SU-DHL-6 (cell line): ENCODE measurements at regions not wholly inside any gene's neighbourhood (a gene's known extent, or its start where the extent isn't known, plus 50 kb on each side); places are given as distances from the start of the nearest gene placed in this dataset.
"Not testable (repeated sequence)": the region's sequence is repeated elsewhere in the genome, so short reads cannot be mapped to it uniquely, and the experiment has no call there.

ENCODE experiments used
- H2AFZ ChIP-seq: fragments of 200-600 bp; sonication (generic); 2 replicates; pipeline ENCODE4 v1.6.1; 2014; ENCODE audit warnings: low read depth, mild to moderate bottlenecking, moderate library complexity, mixed read lengths, antibody characterized with exemption, low read length; ENCODE audit not compliant: severe bottlenecking
- H3F3A ChIP-seq: fragments of 200-600 bp; shearing (Covaris generic); 2 replicates; pipeline ENCODE4 v1.6.0; 2016; ENCODE audit warnings: antibody characterized with exemption, mild to moderate bottlenecking; ENCODE audit not compliant: insufficient read depth
- H3K27ac ChIP-seq: fragments of 200-600 bp; sonication (generic); 2 replicates; pipeline ENCODE4 v1.5.1; 2016; ENCODE audit warnings: low read depth, mild to moderate bottlenecking, low read length, moderate library complexity, mixed read lengths
- H3K27me3 ChIP-seq: fragments of 200-600 bp; sonication (generic), shearing (Covaris generic); 2 replicates; pipeline ENCODE4 v1.6.0; 2014; ENCODE audit warnings: mild to moderate bottlenecking, low read length
- H3K36me3 ChIP-seq: fragments of 200-600 bp; sonication (generic); 2 replicates; pipeline ENCODE4 v1.6.1; 2014; ENCODE audit warnings: mild to moderate bottlenecking, low read length, mixed read lengths
- H3K4me2 ChIP-seq: fragments of 300-600, 200-600 bp; shearing (Covaris generic), sonication (generic); 2 replicates; pipeline ENCODE4 v1.6.0; 2014; ENCODE audit warnings: low read length, low read depth, mild to moderate bottlenecking; ENCODE audit not compliant: poor library complexity, severe bottlenecking
- H3K4me3 ChIP-seq: fragments of 200-600 bp; sonication (generic); 2 replicates; pipeline ENCODE4 v1.5.1; 2014; ENCODE audit warnings: antibody characterized with exemption, low read length, mild to moderate bottlenecking, mixed read lengths; ENCODE audit not compliant: insufficient read depth, poor library complexity, severe bottlenecking
- H3K79me2 ChIP-seq: fragments of 200-600 bp; sonication (generic); 2 replicates; pipeline ENCODE4 v1.6.1; 2014; ENCODE audit warnings: mild to moderate bottlenecking, low read length, moderate library complexity; ENCODE audit not compliant: insufficient read depth
- H3K9ac ChIP-seq: fragments of 200-600 bp; sonication (generic); 2 replicates; pipeline ENCODE4 v1.7.0; 2014; ENCODE audit warnings: mild to moderate bottlenecking, low read length
- H3K9me2 ChIP-seq: fragments of 200-600 bp; sonication (generic); replicated peaks from 2 replicates; pipeline ENCODE4 v1.6.1; 2014; ENCODE audit warnings: low read length; ENCODE audit not compliant: insufficient read depth
- H3K9me3 ChIP-seq: fragments of 200-600 bp; sonication (generic); 2 replicates; pipeline ENCODE4 v1.6.1; 2014; ENCODE audit warnings: low read length, mixed read lengths; ENCODE audit not compliant: insufficient read depth
- H4K20me1 ChIP-seq: fragments of 200-600 bp; sonication (generic); 2 replicates; pipeline ENCODE4 v1.6.1; 2014; ENCODE audit warnings: low read depth, mild to moderate bottlenecking, antibody characterized with exemption, low read length, moderate library complexity, mixed read lengths
- EZH2phosphoT487 ChIP-seq: fragments of 200-600 bp; sonication (generic), shearing (Covaris generic); conservative IDR thresholded peaks from 2 replicates; pipeline ENCODE4 v1.6.1; 2018; ENCODE audit warnings: mild to moderate bottlenecking, antibody characterized with exemption, low read length, moderate library complexity, mixed read lengths
- TF ChIP-seq, protein P1 (sequence below): fragments of 200-600 bp; sonication (generic); IDR thresholded peaks from one replicate; pipeline ENCODE4 v1.5.1; 2017; ENCODE audit warnings: antibody characterized with exemption, mild to moderate bottlenecking, low read length, moderate library complexity; ENCODE audit not compliant: insufficient read depth, poor library complexity, severe bottlenecking

DNA sequence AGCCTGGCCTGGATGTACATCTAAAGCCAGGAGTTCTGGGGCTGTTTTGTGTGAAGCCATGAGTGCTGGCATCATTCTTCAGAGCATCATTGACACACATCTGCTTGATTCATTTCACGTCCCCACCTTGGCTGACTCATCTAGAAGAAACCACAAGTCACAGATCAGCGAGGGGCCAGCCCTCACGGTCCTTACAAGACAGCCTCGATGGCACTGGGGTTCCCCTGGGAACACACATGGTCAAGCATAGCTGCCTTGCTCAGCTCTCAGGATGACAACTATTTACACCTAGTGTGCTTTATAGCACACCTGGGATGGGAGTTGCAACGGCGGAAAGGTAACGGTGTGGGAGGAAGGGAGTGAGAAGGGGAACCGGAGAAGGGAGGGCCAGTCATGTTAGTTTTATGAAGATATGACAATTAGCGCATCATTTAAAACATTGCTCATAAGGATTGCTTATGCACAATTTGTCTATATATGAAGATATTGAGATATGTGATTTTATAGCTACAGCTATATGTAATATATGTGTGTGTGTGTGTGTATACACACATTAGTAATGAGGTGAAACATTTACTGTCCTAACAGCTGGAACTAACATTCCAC is 227.1 kb downstream of the RPLP1 start:
- Histone ChIP-seq H3K4me2 (no peak overlapping the region), H3K27ac (no peak overlapping the region), H2AFZ (no peak overlapping the region), H3K36me3 (no peaks in the 10 kb centered on the region), H3K9me2 (no peaks in the 10 kb centered on the region), H3K4me3 (no peak overlapping the region), H3F3A (no peaks in the 10 kb centered on the region), H3K79me2 (no peaks in the 10 kb centered on the region), H3K9ac (no peak overlapping the region), H3K9me3 (no peaks in the 10 kb centered on the region), H4K20me1 (no peaks in the 10 kb centered on the region), H3K27me3 (no peaks in the 10 kb centered on the region)
- TF ChIP-seq, protein P1, sequence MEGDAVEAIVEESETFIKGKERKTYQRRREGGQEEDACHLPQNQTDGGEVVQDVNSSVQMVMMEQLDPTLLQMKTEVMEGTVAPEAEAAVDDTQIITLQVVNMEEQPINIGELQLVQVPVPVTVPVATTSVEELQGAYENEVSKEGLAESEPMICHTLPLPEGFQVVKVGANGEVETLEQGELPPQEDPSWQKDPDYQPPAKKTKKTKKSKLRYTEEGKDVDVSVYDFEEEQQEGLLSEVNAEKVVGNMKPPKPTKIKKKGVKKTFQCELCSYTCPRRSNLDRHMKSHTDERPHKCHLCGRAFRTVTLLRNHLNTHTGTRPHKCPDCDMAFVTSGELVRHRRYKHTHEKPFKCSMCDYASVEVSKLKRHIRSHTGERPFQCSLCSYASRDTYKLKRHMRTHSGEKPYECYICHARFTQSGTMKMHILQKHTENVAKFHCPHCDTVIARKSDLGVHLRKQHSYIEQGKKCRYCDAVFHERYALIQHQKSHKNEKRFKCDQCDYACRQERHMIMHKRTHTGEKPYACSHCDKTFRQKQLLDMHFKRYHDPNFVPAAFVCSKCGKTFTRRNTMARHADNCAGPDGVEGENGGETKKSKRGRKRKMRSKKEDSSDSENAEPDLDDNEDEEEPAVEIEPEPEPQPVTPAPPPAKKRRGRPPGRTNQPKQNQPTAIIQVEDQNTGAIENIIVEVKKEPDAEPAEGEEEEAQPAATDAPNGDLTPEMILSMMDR = no peak
- TF ChIP-seq EZH2phosphoT487 = no peak

DNA sequence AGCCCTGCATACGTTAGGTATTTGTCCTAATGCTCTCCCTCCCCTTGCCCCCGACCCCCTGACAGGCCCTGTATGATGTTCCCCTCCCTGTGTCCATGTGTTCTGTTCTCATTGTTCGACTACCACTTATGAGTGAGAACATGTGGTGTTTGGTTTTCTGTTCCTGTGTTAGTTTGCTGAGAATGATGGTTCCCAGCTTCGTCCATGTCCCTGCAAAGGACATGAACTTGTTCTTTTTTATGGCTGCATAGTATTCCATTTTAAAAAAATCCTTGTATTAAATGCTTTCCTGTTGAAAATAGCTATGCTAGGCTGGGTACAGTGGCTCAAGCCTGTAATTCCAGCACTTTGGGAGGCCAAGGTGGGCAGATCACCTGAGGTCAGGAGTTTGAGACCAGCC is 232.2 kb downstream of the RPLP1 start:
- not testable (repeated sequence) for H2AFZ ChIP-seq, H3K36me3 ChIP-seq

DNA sequence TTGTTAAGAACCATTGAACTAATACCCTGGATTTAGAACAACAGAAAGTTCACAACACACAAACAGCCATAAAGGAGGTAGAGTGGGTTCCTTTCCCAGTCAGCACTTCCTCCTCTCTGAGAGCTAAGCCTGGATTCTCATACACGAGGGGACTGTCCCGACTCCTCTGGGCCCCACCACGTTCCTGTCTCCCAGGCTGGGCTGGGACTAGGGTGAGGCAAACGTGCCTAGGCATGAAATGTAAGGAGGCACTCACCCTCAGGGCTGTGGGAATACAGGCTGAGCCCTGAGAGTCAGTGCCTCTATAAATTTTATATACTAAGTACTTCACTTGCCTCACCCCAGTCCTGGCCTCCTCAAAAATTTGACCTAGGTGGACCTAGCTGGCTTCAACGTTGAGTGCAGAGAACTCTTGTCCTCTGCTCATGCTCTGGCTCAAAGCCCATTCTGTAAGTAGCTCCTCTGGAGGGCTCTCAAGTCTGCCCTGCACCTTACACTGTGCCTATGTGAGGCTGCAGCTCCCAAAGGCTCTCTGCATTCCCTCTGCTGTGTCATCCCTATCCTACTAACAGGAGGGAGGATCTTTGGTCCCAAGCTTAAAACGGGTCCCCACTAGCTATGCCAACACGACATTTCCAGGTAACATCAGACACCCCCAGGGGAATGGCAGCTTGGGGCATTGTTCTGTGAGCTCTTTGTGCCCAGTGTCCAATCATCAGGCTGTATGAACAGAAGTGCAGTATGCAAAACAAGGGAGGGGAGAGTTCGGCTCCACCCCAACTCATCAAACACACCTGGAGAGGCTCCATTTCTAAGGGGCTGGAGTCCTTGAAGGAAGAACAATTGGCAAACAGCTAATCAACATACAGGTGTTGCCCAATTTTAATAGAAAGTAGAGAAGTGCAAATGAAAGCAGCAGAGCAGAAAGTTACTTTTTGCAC is 233.2 kb downstream of the RPLP1 start:
- Histone ChIP-seq H3K9me3 (peaks cover 7% of the 10 kb centered on the region; the same call in 1 of the 2 replicates), H3K36me3 (no peaks in the 10 kb centered on the region), H3K9me2 (no peaks in the 10 kb centered on the region), H3K79me2 (no peaks in the 10 kb centered on the region), H4K20me1 (no peaks in the 10 kb centered on the region), H3K4me3 (no peak overlapping the region), H3K4me2 (no peak overlapping the region), H3K27me3 (no peaks in the 10 kb centered on the region), H2AFZ (no peak overlapping the region), H3K9ac (no peak overlapping the region), H3F3A (no peaks in the 10 kb centered on the region), H3K27ac (no peak overlapping the region)
- TF ChIP-seq, protein P1 = no peak
- no peak for TF ChIP-seq EZH2phosphoT487

More for the DNA sequence above, 232.2 kb downstream of the RPLP1 start:
- not testable (repeated sequence) for H3K9ac ChIP-seq, H3K9me2 ChIP-seq, H3K27ac ChIP-seq, H4K20me1 ChIP-seq, H3K4me3 ChIP-seq, H3F3A ChIP-seq, H3K79me2 ChIP-seq, H3K9me3 ChIP-seq, H3K4me2 ChIP-seq, H3K27me3 ChIP-seq

DNA sequence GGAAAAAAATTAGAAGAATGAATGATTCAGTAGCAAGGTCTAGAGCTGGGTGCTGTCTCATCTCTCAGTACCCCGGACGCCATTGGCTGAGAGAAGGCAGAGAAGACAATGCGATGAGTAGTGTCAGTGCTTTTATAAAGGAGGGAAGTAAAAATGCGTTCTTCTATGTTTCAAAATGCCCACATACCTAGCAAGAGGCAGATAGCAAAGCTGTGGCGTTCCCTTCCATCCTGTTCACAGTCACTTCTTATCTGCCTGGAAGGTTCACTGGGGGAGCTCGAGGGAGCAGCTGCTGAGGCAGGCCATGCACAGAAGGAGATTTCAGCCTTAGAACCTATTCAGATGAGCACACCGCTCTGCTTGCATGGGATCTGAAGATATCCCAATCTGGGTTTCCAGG is 234.0 kb downstream of the RPLP1 start:
- peaks cover 7% of the 10 kb centered on the region; the same call in 1 of the 2 replicates for H3K9me3 ChIP-seq
- no peaks in the 10 kb centered on the region for H3K36me3 ChIP-seq
- no peak overlapping the region for H3K4me3 ChIP-seq
- H3K9me2 ChIP-seq = no peaks in the 10 kb centered on the region
- no peak overlapping the region for H3K9ac ChIP-seq
- H3K27ac ChIP-seq = no peak overlapping the region
- no peak for TF ChIP-seq EZH2phosphoT487
- TF ChIP-seq, protein P1 = no peak
- H4K20me1 ChIP-seq = no peaks in the 10 kb centered on the region
- H3K27me3 ChIP-seq = no peaks in the 10 kb centered on the region
- H3K79me2 ChIP-seq = no peaks in the 10 kb centered on the region
- no peak overlapping the region for H2AFZ ChIP-seq
- H3F3A ChIP-seq = no peaks in the 10 kb centered on the region
- H3K4me2 ChIP-seq = no peak overlapping the region
